IMR-90 (cell line): ENCODE measurements at regions not wholly inside any gene's neighbourhood (a gene's known extent, or its start where the extent isn't known, plus 50 kb on each side); places are given as distances from the start of the nearest gene placed in this dataset.

Experiments
- BHLHE40 ChIP-seq: fragments of 150-350 bp; IDR thresholded peaks from 2 replicates; pipeline ENCODE4 v1.6.1; 2016; ENCODE audit warnings: mild to moderate bottlenecking, low read depth, low read length
- CEBPB ChIP-seq: IDR thresholded peaks from 2 replicates; pipeline ENCODE4 v1.6.1; 2012; ENCODE audit warnings: low read depth, low read length, improper control_type of control experiment
- CTCF ChIP-seq: conservative IDR thresholded peaks from 2 replicates; pipeline ENCODE4 v1.5.1; 2012; ENCODE audit warnings: mild to moderate bottlenecking, low read depth, low read length, improper control_type of control experiment
- FOS ChIP-seq: fragments of 150-350 bp; IDR thresholded peaks from 2 replicates; pipeline ENCODE4 v1.6.1; 2016; ENCODE audit warnings: low read depth, low read length
- MAFK ChIP-seq: IDR thresholded peaks from 2 replicates; pipeline ENCODE4 v1.6.1; 2012; ENCODE audit warnings: low read depth, low read length, improper control_type of control experiment
- MAZ ChIP-seq: IDR thresholded peaks from 2 replicates; pipeline ENCODE4 v1.6.1; 2012; ENCODE audit warnings: low read depth, mild to moderate bottlenecking, low read length, improper control_type of control experiment, moderate library complexity, borderline replicate concordance
- MXI1 ChIP-seq: IDR thresholded peaks from 2 replicates; pipeline ENCODE4 v1.6.1; 2012; ENCODE audit warnings: low read depth, mild to moderate bottlenecking, low read length, moderate library complexity, borderline replicate concordance
- NFE2L2 ChIP-seq: fragments of 150-350 bp; IDR thresholded peaks from 2 replicates; pipeline ENCODE4 v1.6.1; 2016; ENCODE audit warnings: low read depth, mild to moderate bottlenecking, low read length
- POLR2A ChIP-seq: IDR thresholded peaks from 2 replicates; pipeline ENCODE4 v1.6.1; 2012; ENCODE audit warnings: mild to moderate bottlenecking, low read depth, low read length
- RAD21 ChIP-seq: IDR thresholded peaks from 2 replicates; pipeline ENCODE4 v1.6.1; 2012; ENCODE audit warnings: low read length, improper control_type of control experiment
- RCOR1 ChIP-seq: IDR thresholded peaks from 2 replicates; pipeline ENCODE4 v1.6.1; 2012; ENCODE audit warnings: mild to moderate bottlenecking, low read length, improper control_type of control experiment; ENCODE audit not compliant: insufficient replicate concordance
- RFX5 ChIP-seq: IDR thresholded peaks from 2 replicates; pipeline ENCODE4 v1.8.0; 2012; ENCODE audit warnings: low read depth, mild to moderate bottlenecking, low read length, moderate library complexity
- SMC3 ChIP-seq: fragments of 150-350 bp; IDR thresholded peaks from 2 replicates; pipeline ENCODE4 v1.6.1; 2016; ENCODE audit warnings: low read depth, mild to moderate bottlenecking, antibody characterized with exemption, low read length, moderate library complexity
- TF ChIP-seq, protein P1 (sequence below): fragments of 150-350 bp; IDR thresholded peaks from 2 replicates; pipeline ENCODE4 v1.6.1; 2017; ENCODE audit warnings: mild to moderate bottlenecking, antibody characterized with exemption, low read length, low read depth

DNA sequence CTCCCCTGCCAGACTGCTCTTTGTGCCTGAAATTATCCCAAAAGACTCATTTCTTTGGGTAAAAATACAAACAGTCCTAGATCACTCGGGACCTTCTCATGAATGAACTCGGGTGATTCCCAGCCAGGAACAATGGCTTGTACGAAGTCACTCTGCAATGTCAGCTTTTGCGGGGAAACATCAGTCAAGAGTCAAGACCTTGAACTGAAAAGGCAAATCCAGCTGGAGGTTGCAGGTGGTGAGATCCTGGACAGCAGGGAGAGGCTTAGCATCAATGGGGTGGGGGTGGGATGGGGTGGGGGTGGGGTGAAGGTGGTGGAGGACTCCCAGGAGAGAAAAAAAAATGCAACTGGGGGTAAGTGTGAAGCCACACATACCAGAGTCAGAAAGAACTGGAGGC lies 115.0 kb upstream of the SLC25A33 start:
- no peak for TF ChIP-seq CTCF
- no peak for TF ChIP-seq RFX5
- no peak for TF ChIP-seq RCOR1
- no peak for TF ChIP-seq CEBPB
- TF ChIP-seq NFE2L2, result no peak
- TF ChIP-seq POLR2A, result no peak
- TF ChIP-seq MAFK, result no peak
- TF ChIP-seq, protein P1, sequence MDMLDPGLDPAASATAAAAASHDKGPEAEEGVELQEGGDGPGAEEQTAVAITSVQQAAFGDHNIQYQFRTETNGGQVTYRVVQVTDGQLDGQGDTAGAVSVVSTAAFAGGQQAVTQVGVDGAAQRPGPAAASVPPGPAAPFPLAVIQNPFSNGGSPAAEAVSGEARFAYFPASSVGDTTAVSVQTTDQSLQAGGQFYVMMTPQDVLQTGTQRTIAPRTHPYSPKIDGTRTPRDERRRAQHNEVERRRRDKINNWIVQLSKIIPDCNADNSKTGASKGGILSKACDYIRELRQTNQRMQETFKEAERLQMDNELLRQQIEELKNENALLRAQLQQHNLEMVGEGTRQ, result no peak
- no peak for TF ChIP-seq MAZ
- no peak for TF ChIP-seq FOS
- no peak for TF ChIP-seq RAD21
- TF ChIP-seq SMC3, result no peak
- TF ChIP-seq MXI1, result no peak
- TF ChIP-seq BHLHE40, result no peak
